ENCODE measurements at regions not wholly inside any gene's neighbourhood (a gene's known extent, or its start where the extent isn't known, plus 50 kb on each side); places are given as distances from the start of the nearest gene placed in this dataset.
"Not testable (repeated sequence)": the region's sequence is repeated elsewhere in the genome, so short reads cannot be mapped to it uniquely, and the experiment has no call there.

DNA sequence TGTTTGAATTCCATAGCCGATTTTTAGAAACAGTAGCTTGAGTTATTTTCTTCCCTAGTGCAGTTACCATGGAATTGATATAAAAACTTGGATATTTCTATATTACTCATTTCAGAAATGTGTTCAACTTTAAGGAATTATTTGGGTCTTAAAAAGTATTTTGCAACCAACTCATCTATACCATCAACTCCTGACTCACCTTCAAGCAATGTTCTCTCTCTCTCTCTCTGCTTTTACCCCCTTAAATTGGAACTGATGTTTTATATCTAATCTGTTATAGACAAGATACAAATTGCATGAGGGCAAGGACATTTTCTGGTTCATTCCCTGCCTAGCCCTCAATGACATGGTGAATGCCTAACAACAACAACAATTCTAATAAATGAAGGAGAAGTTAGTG is 214.7 kb upstream of the NRIP1 start:
- Histone ChIP-seq H3K27me3 (ENCODE audit: insufficient read depth, low read length) (no peaks in the 10 kb centered on the region), H3K4me1 (ENCODE audit: insufficient read depth, low read length) (no peaks in the 10 kb centered on the region), H3K9me3 (ENCODE audit: low read depth, low read length) (no peaks in the 10 kb centered on the region), H3K4me3 (ENCODE audit: low read length) (no peak overlapping the region)

DNA sequence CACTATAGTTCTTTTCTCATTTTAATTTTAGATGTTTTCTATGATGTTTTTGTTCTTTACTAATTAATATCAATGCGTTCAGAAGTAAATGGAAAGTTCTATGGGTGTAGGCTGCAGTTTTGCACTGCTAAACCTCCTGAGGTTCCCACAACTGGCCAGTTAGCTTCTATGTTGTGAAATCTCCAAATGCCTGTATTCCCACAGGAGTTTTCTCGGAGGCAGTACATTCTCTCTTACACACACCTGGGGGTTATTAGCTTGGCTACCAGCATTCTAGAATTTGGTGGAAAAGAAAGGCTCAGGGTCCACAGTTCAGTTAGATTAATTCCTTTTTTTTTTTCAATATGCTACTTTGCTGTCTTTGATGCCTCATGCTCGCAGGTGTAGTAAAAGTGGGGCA is 216.9 kb upstream of the NRIP1 start:
- Histone ChIP-seq H3K27me3 (ENCODE audit: insufficient read depth, low read length) (no peaks in the 10 kb centered on the region), H3K4me1 (ENCODE audit: insufficient read depth, low read length) (no peaks in the 10 kb centered on the region), H3K4me3 (ENCODE audit: low read length) (no peak overlapping the region), H3K9me3 (ENCODE audit: low read depth, low read length) (no peaks in the 10 kb centered on the region)

DNA sequence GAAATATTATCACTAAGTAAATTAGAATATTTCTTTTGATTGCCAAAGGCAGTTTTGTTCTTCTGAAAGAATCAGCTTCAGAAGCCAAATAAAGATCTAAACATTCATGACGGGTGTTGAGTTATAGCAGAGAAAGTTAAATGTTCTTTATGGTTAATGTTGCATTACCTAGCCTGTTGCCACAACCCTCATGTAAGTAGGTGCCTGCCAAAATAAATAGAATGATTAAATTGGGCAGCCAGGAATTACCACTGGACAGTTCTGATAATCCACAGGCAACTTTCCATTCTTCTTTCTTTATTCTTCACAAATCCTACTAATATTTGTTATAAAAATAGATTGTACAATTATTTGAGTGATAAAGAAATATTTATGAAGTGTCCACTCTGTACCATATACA is 217.9 kb upstream of the NRIP1 start:
- H3K9me3 ChIP-seq (ENCODE audit: low read depth, low read length): no peaks in the 10 kb centered on the region
- no peak overlapping the region for H3K4me3 ChIP-seq (ENCODE audit: low read length)
- H3K4me1 ChIP-seq (ENCODE audit: insufficient read depth, low read length): no peaks in the 10 kb centered on the region
- no peaks in the 10 kb centered on the region for H3K27me3 ChIP-seq (ENCODE audit: insufficient read depth, low read length)

DNA sequence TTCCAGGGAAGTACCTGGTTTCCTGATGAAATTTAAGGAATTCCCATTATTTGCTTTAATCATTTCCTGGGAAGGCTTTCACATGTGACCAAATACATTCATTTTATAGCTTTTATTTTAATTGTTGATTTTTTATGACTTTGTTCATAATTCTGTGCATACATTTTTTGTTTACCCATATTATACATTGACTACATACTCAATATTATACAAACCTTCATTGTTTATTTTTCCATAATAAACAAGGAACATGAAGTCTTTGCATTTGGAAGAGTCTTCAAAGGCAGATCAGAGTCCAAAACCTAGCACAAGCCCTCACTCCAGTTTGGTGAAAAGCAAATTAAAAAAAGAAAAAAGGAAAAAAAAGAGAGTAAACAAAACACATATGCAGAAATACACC is 218.3 kb upstream of the NRIP1 start:
- Histone ChIP-seq H3K9me3 (ENCODE audit: low read depth, low read length) (no peaks in the 10 kb centered on the region), H3K27me3 (ENCODE audit: insufficient read depth, low read length) (no peaks in the 10 kb centered on the region)

DNA sequence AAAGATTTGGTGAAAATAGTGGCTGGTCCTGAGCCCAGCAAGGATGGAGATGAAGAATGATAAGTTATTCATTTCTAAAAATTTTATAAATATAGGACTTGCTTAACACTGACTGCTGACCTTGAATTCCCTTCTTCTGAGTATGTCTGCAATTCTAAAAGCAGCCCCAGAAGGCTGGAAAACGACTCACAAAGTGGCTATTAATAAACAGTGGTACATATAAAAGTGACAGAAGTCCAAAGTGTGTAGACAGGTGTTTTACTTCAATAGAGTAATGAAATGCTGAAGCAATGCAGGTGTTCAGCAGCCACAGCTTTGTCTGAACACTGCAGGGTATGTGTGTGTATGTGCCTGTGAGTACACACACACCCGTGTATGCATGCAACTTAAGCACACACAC is 219.0 kb upstream of the NRIP1 start:
- Histone ChIP-seq H3K4me1 (ENCODE audit: insufficient read depth, low read length) (no peaks in the 10 kb centered on the region), H3K27me3 (ENCODE audit: insufficient read depth, low read length) (no peaks in the 10 kb centered on the region), H3K4me3 (ENCODE audit: low read length) (no peak overlapping the region), H3K9me3 (ENCODE audit: low read depth, low read length) (no peaks in the 10 kb centered on the region)

More for the DNA sequence above, 218.3 kb upstream of the NRIP1 start:
- Histone ChIP-seq H3K4me3 (ENCODE audit: low read length) (no peak overlapping the region), H3K4me1 (ENCODE audit: insufficient read depth, low read length) (no peaks in the 10 kb centered on the region)

DNA sequence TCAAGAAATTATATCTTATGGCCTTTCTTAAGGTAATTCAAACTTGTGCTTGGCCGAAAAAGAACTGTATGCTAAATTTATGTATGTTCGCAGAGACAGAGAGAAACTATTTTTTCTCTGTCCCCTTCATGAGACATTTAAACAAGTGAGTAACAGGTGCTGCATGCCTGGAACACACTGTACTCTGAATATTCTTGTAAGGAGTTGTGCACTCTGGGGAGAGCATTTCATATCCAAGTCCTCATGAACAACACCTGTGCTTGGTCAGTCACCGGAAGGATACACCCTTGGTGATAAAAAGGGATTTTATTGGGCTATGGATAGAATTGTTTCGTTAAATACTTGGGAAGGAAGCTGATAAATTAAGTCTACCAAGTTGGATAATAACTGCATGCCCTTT is 220.8 kb upstream of the NRIP1 start:
- no peak overlapping the region for H3K4me3 ChIP-seq (ENCODE audit: low read length)
- no peaks in the 10 kb centered on the region for H3K27me3 ChIP-seq (ENCODE audit: insufficient read depth, low read length)
- H3K4me1 ChIP-seq (ENCODE audit: insufficient read depth, low read length): no peaks in the 10 kb centered on the region
- H3K9me3 ChIP-seq (ENCODE audit: low read depth, low read length): no peaks in the 10 kb centered on the region

DNA sequence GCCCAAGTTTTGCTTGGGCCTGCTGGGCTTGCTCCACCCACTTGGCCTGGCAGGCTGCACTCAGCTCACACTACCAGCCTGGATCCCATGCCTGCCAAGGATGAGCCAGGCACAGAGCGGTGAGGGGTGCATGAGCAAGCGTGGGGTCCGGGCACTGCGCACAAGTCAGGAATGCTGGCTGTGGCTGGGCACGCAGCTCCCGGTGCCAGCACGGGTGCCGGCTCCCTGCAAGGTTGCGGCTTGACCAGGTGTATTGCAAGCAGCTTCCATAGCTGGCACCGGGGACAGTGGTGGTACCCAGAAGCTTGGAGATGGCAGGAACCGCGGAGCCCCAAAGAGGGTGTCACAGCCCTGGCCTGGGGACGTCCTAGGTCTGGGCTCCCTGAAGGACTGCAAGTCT is 224.4 kb upstream of the NRIP1 start:
- no peaks in the 10 kb centered on the region for H3K4me1 ChIP-seq (ENCODE audit: insufficient read depth, low read length)

DNA sequence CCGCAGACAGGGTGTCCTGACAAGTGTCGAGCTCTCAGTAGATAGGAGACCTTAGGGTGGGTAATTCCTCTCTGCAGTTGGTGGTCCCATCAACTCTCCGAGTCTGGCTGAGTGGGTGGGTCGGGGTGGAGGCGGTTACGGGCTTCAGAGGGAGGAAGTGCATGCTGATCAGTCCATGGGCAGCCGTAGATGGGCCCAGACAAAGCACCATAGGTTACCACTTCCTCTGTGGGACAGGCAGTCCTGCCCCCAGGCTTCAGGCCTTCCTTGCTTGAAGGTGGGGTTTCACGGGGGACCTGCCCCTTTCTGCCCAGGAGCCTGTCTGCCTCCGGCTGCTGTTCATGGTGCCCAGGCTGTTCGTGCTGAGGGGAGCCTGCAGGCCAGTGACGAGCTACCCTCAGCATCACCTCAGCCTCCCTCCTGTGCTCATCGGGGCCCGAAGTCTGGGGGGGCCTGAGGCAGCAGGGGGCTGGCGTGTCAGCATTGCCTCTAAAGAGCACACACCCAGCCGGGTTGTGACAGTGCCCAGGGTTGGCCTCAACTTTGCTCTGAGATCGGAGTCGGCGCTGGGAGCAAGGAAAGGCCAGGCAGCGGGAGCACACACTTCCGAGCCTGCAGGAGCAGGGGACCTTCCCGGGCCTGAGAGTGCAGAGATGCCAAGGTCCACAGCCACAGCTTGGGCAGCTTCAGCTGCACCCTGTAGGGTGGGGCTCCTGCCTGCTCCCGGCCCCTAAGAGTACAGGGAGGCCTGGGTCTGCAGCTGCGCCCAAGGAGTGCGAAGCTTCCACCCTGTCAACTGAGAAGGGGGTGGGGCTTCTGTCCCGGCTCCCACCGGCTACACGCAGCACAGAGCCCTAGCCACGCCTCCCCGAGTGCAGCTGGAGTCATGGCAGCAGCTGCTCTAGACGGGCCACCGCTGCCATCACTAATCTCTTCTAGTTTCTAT is 225.4 kb upstream of the NRIP1 start:
- Histone ChIP-seq H3K27me3 (ENCODE audit: insufficient read depth, low read length) (no peaks in the 10 kb centered on the region), H3K4me1 (ENCODE audit: insufficient read depth, low read length) (no peaks in the 10 kb centered on the region), H3K4me3 (ENCODE audit: low read length) (no peak overlapping the region), H3K9me3 (ENCODE audit: low read depth, low read length) (no peaks in the 10 kb centered on the region)

More for the DNA sequence above, 224.4 kb upstream of the NRIP1 start:
- Histone ChIP-seq H3K27me3 (ENCODE audit: insufficient read depth, low read length) (no peaks in the 10 kb centered on the region), H3K4me3 (ENCODE audit: low read length) (no peak overlapping the region), H3K9me3 (ENCODE audit: low read depth, low read length) (no peaks in the 10 kb centered on the region)

DNA sequence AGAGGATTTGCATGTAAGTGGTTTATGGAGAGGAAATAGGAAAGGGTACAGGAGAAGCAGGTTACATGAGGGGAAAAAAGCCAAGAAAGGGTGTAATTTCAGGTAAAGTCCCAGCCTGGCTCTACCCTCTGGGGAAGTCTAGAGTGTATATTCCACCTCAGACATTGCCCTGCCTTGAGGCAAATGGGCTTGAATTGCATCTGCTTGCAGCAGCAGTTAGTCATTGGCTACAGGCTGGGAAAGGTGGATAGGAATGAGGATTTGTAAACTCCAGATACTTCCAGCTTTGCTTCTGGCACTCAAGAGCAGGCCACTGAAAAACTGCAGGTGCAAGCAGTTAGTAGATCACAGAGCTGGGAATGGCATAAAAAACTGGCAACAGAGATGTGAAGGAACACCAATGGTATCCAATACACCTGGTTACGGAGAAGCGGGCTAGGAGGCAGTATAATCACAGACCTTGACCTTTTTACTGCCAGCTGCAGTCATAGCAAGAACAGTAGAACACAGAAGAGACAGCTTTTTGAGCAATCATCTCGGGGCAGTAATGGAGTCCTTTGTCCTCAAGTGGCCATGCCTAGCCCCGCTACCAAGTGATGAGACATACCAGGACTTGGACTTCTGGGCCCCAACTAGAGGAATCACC is 226.9 kb upstream of the NRIP1 start:
- H3K9me3 ChIP-seq (ENCODE audit: low read depth, low read length): no peaks in the 10 kb centered on the region
- no peaks in the 10 kb centered on the region for H3K27me3 ChIP-seq (ENCODE audit: insufficient read depth, low read length)
- H3K4me1 ChIP-seq (ENCODE audit: insufficient read depth, low read length): no peaks in the 10 kb centered on the region
- no peak overlapping the region for H3K4me3 ChIP-seq (ENCODE audit: low read length)

DNA sequence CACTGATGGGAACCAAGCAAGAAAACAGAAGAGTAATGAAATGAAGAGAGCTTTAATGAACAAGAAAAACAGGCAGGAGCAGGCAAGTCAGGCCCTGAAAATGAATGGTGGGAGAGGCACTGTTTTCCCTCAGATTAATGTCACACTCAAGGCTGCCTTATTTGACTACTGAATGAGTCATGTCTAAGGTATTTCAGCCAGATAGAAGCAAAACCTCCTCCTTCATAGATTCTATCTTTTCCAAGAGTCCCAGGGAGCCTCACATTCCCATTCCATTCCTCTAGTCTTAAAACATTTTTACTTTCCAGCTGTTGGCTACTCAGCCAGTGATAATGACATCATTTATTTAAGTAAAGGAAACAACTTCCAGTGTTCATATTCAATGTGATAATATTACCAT is 228.4 kb upstream of the NRIP1 start:
- Histone ChIP-seq H3K27me3 (ENCODE audit: insufficient read depth, low read length) (no peaks in the 10 kb centered on the region), H3K4me3 (ENCODE audit: low read length) (no peak overlapping the region), H3K9me3 (ENCODE audit: low read depth, low read length) (no peaks in the 10 kb centered on the region), H3K4me1 (ENCODE audit: insufficient read depth, low read length) (no peaks in the 10 kb centered on the region)

DNA sequence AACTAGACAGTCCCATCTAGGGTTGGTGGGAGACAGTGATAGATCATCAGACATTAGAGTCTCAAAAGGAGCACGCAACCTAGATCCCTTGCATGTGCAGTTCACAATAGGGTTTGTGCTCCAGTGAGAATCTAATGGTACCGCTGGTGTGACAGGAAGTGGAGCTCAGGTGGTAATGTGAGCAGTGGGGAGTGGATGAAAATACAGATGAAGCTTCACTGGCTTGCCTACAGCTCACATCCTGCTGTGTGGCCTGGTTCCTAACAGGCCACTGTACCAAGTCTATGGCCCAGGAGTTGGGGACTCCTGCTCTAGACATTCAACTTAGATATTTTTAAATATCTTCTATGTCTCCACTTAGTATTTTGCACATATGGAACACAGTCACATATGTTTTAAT is 231.1 kb upstream of the NRIP1 start:
- no peaks in the 10 kb centered on the region for H3K4me1 ChIP-seq (ENCODE audit: insufficient read depth, low read length)
- no peak overlapping the region for H3K4me3 ChIP-seq (ENCODE audit: low read length)
- peaks cover 1% of the 10 kb centered on the region for H3K9me3 ChIP-seq (ENCODE audit: low read depth, low read length)
- no peaks in the 10 kb centered on the region for H3K27me3 ChIP-seq (ENCODE audit: insufficient read depth, low read length)

DNA sequence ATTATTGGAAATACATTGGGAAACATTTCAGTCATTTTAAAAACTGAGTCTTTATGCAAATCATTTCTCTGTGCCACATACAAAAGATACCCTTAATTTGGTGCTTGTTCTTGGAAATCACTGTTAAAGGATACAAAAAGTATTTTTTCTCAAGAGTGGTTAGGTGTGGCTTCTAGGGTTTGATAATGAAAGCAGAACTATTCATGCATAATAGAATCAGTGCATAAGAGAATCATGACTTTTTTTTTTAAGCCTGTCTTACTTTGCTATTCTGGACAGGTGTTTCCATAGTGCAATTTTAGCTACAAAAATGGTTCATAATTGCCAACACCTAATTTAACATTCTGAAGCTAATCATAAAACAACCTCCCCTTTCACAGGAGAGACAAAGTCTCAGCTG is 233.0 kb upstream of the NRIP1 start:
- Histone ChIP-seq H3K27me3 (ENCODE audit: insufficient read depth, low read length) (no peaks in the 10 kb centered on the region), H3K4me1 (ENCODE audit: insufficient read depth, low read length) (no peaks in the 10 kb centered on the region), H3K9me3 (ENCODE audit: low read depth, low read length) (peaks cover 8% of the 10 kb centered on the region), H3K4me3 (ENCODE audit: low read length) (no peak overlapping the region)

DNA sequence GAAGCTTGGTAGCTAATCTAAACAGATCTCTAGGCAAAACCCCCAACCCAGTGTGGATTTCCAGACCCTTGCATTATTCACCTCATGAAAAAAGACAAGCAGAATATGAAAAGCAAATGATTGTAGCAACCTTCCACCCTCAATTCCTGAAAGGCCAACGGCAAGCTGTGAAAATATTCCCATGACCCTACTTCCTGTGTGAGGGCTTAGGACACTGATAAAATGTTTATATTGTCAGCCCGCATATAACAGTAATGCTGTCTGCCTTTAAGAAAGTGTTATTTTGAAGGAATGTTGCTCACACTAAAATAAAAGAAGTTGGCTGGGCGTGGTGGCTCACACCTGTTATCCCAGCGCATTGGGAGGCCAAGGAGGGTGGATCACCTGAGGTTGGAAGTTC is 233.5 kb upstream of the NRIP1 start:
- H3K27me3 ChIP-seq (ENCODE audit: insufficient read depth, low read length): no peaks in the 10 kb centered on the region
- H3K4me1 ChIP-seq (ENCODE audit: insufficient read depth, low read length): no peaks in the 10 kb centered on the region
- H3K9me3 ChIP-seq (ENCODE audit: low read depth, low read length): peaks cover 8% of the 10 kb centered on the region
- H3K4me3 ChIP-seq (ENCODE audit: low read length): no peak overlapping the region

DNA sequence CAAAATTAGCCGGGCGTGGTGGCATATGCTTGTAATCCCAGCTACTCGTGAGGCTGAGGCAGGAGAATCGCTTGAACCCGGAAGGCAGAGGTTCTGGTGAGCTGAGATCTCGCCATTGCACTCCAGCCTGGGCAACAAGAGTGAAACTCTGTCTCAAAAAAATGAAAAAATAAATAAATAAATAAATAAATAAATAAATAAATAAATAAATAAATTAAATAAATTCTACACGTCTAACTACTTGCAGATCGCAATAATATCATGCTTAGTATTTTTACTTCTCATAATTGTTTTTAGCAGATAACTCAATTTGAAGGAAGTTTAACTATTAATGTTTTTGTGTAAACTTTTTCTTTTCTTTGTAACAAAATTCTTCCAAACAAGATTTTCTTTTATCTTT is 234.0 kb upstream of the NRIP1 start:
- H3K27me3 ChIP-seq (ENCODE audit: insufficient read depth, low read length); H3K9me3 ChIP-seq (ENCODE audit: low read depth, low read length); H3K4me1 ChIP-seq (ENCODE audit: insufficient read depth, low read length); H3K4me3 ChIP-seq (ENCODE audit: low read length): not testable (repeated sequence)

DNA sequence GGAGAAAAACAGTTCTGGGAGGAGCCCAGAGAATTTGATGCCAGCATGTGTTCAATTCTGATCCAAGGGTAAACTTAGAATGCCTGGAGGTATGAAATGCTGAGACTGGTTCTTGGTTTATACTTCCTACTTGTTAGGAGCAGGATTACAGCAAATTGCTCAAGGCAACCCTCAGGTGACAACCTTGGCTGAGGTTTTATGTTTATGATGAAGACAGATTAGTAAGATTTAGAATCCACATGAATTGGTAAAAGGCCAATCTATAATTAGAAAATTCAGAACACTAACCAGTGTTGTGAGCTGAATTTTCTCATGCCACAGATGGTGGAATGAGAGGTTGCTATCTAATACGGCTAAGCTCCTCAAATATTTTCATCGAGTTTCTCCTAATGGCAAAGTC is 235.3 kb upstream of the NRIP1 start:
- Histone ChIP-seq H3K27me3 (ENCODE audit: insufficient read depth, low read length) (no peaks in the 10 kb centered on the region), H3K4me1 (ENCODE audit: insufficient read depth, low read length) (no peaks in the 10 kb centered on the region), H3K4me3 (ENCODE audit: low read length) (no peak overlapping the region), H3K9me3 (ENCODE audit: low read depth, low read length) (peaks cover 8% of the 10 kb centered on the region)

DNA sequence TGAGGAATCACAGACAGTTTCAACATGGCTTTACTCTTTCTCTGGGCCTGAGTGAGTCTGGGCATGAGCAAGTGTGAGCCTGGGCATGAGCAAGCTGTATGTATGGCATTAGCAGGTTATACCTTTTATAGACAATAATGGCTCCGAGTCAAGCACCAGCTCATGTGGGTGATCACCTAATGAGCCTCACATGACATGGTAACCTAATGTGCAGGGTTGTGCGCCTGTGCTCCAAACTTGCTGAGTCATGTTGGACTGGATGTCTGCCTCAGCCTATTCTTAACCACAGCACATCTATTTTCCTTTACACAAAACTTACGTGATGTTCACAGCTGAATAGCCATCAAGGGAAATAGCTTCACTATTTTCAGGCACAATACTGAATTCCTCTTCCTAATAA is 236.2 kb upstream of the NRIP1 start:
- peaks cover 8% of the 10 kb centered on the region for H3K9me3 ChIP-seq (ENCODE audit: low read depth, low read length)
- no peaks in the 10 kb centered on the region for H3K4me1 ChIP-seq (ENCODE audit: insufficient read depth, low read length)
- H3K4me3 ChIP-seq (ENCODE audit: low read length): no peak overlapping the region
- no peaks in the 10 kb centered on the region for H3K27me3 ChIP-seq (ENCODE audit: insufficient read depth, low read length)
